Hepatocyte (in vitro differentiated cells): ENCODE measurements at regions not wholly inside any gene's neighbourhood (a gene's known extent, or its start where the extent isn't known, plus 50 kb on each side); places are given as distances from the start of the nearest gene placed in this dataset.
A peak's percentile ranks its signal among the peaks of the same experiment; 100 is the strongest.

Experiments used
- DNase-seq: peaks from one replicate; pipeline ENCODE4 v3.0.0-alpha.2; 2016; ENCODE audit warnings: low spot score
- H2AFZ ChIP-seq: fragments of 200-600 bp; sonication (generic); 2 replicates; pipeline ENCODE4 v1.6.0; 2016; ENCODE audit warnings: antibody characterized with exemption, mild to moderate bottlenecking
- H3K27ac ChIP-seq: fragments of 200-600 bp; sonication (generic); 2 replicates; pipeline ENCODE4 v1.5.1; 2016; ENCODE audit warnings: mild to moderate bottlenecking
- H3K27me3 ChIP-seq: fragments of 200-600 bp; sonication (generic); 2 replicates; pipeline ENCODE4 v1.6.1; 2016
- H3K36me3 ChIP-seq: fragments of 200-600 bp; sonication (generic); replicated peaks from 2 replicates; pipeline ENCODE4 v1.5.1; 2016; ENCODE audit warnings: low read depth; ENCODE audit not compliant: insufficient read depth
- H3K4me1 ChIP-seq: fragments of 200-600 bp; sonication (generic); 2 replicates; pipeline ENCODE4 v1.5.1; 2016; ENCODE audit warnings: mild to moderate bottlenecking, moderate library complexity; ENCODE audit not compliant: insufficient read depth
- H3K4me2 ChIP-seq: fragments of 200-600 bp; sonication (generic); 2 replicates; pipeline ENCODE4 v1.6.0; 2016
- H3K4me3 ChIP-seq: fragments of 200-600 bp; sonication (generic); 2 replicates; pipeline ENCODE4 v1.5.1; 2016; ENCODE audit warnings: mild to moderate bottlenecking
- H3K79me2 ChIP-seq: fragments of 200-600 bp; sonication (generic); 2 replicates; pipeline ENCODE4 v1.6.0; 2017; ENCODE audit warnings: mild to moderate bottlenecking
- H3K9me2 ChIP-seq: fragments of 200-600 bp; sonication (generic); replicated peaks from 2 replicates; pipeline ENCODE4 v1.6.0; 2017; ENCODE audit warnings: mild to moderate bottlenecking; ENCODE audit not compliant: insufficient read depth
- H3K9me3 ChIP-seq: fragments of 200-600 bp; sonication (generic); 2 replicates; pipeline ENCODE4 v1.5.1; 2016; ENCODE audit warnings: low read depth, mild to moderate bottlenecking
- H4K20me1 ChIP-seq: fragments of 200-600 bp; sonication (generic); 2 replicates; pipeline ENCODE4 v1.6.0; 2016; ENCODE audit warnings: mild to moderate bottlenecking; ENCODE audit not compliant: insufficient read depth, poor library complexity, severe bottlenecking
- EZH2 ChIP-seq: fragments of 200-600 bp; sonication (generic); IDR thresholded peaks from 2 replicates; pipeline ENCODE4 v1.6.1; 2016; ENCODE audit warnings: antibody characterized with exemption, mild to moderate bottlenecking, borderline replicate concordance
- EZH2phosphoT487 ChIP-seq: fragments of 200-600 bp; sonication (generic); IDR thresholded peaks from one replicate; pipeline ENCODE4 v1.6.1; 2018; ENCODE audit warnings: antibody characterized with exemption, mild to moderate bottlenecking, low read depth, moderate library complexity; ENCODE audit not compliant: unreplicated experiment, severe bottlenecking
- WGBS: methylation state at CpG from one replicate; pipeline ENCODE4 v1.1.6; 2016; ENCODE audit warnings: low lambda C conversion rate; ENCODE audit errors: missing lambda C conversion rate; 5-methylcytosine and 5-hydroxymethylcytosine counted together
- TF ChIP-seq, protein P1 (sequence below): fragments of 200-600 bp; sonication (generic); IDR thresholded peaks from 2 replicates; pipeline ENCODE4 v1.5.1; 2016; ENCODE audit warnings: antibody characterized with exemption, mild to moderate bottlenecking; ENCODE audit not compliant: poor library complexity

GRCh38 chr5:155959082-155959481 lies 367.9 kb upstream of the SGCD start:
- H3K9me2 ChIP-seq = no peaks in the 10 kb centered on the region
- H3K27me3 ChIP-seq = no peaks in the 10 kb centered on the region
- H2AFZ ChIP-seq = no peak overlapping the region
- no peak overlapping the region for H3K4me2 ChIP-seq
- WGBS = 84% methylated on average over 2 of the region's 2 CpGs
- H3K4me3 ChIP-seq = no peak overlapping the region
- no peaks in the 10 kb centered on the region for H3K9me3 ChIP-seq
- DNase-seq = no peak
- H3K36me3 ChIP-seq = no peaks in the 10 kb centered on the region
- H3K79me2 ChIP-seq = no peaks in the 10 kb centered on the region
- no peak overlapping the region for H3K27ac ChIP-seq
- no peak for TF ChIP-seq EZH2
- no peak for TF ChIP-seq EZH2phosphoT487
- TF ChIP-seq, protein P1, sequence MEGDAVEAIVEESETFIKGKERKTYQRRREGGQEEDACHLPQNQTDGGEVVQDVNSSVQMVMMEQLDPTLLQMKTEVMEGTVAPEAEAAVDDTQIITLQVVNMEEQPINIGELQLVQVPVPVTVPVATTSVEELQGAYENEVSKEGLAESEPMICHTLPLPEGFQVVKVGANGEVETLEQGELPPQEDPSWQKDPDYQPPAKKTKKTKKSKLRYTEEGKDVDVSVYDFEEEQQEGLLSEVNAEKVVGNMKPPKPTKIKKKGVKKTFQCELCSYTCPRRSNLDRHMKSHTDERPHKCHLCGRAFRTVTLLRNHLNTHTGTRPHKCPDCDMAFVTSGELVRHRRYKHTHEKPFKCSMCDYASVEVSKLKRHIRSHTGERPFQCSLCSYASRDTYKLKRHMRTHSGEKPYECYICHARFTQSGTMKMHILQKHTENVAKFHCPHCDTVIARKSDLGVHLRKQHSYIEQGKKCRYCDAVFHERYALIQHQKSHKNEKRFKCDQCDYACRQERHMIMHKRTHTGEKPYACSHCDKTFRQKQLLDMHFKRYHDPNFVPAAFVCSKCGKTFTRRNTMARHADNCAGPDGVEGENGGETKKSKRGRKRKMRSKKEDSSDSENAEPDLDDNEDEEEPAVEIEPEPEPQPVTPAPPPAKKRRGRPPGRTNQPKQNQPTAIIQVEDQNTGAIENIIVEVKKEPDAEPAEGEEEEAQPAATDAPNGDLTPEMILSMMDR = no peak
- no peaks in the 10 kb centered on the region for H4K20me1 ChIP-seq
- H3K4me1 ChIP-seq = no peaks in the 10 kb centered on the region

GRCh38 chr5:155960177-155960576 lies 366.8 kb upstream of the SGCD start:
- H3K9me2 ChIP-seq = no peaks in the 10 kb centered on the region
- no peak overlapping the region for H3K4me2 ChIP-seq
- H3K27me3 ChIP-seq = no peaks in the 10 kb centered on the region
- H3K79me2 ChIP-seq = no peaks in the 10 kb centered on the region
- H3K36me3 ChIP-seq = no peaks in the 10 kb centered on the region
- H3K9me3 ChIP-seq = no peaks in the 10 kb centered on the region
- DNase-seq = no peak
- H4K20me1 ChIP-seq = no peaks in the 10 kb centered on the region
- H2AFZ ChIP-seq = no peak overlapping the region
- no peak overlapping the region for H3K27ac ChIP-seq
- WGBS = 97% methylated on average over 3 of the region's 3 CpGs
- H3K4me3 ChIP-seq = no peak overlapping the region
- H3K4me1 ChIP-seq = no peaks in the 10 kb centered on the region
- TF ChIP-seq EZH2 (no peak), EZH2phosphoT487 (no peak)
- TF ChIP-seq, protein P1 = no peak

DNA sequence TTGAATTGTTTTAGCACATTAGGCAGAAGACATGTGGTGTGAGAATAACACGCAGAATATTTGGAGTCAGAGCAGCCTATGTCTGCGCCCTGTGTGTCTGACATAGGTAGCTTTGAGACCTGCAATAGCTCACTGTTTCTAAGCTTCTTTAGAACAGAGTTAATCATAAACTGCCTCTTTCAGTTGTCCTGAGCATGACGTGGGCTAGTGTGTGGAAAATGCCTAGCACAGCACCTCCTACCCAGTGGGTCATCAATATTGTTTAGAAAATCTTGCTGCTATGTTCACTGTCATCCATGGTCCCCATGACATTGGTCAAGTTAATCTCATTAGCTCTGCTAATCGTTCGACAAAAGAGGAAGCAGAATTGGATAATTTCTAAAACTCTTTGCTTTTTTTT lies 357.4 kb upstream of the SGCD start:
- TF ChIP-seq EZH2phosphoT487 (no peak), EZH2 (no peak)
- TF ChIP-seq, protein P1 = no peak
- Histone ChIP-seq H3K36me3 (no peaks in the 10 kb centered on the region), H3K9me3 (no peaks in the 10 kb centered on the region), H4K20me1 (no peaks in the 10 kb centered on the region), H3K9me2 (no peaks in the 10 kb centered on the region), H3K4me1 (peaks cover 5% of the 10 kb centered on the region), H2AFZ (no peak overlapping the region), H3K4me3 (no peak overlapping the region), H3K27me3 (no peaks in the 10 kb centered on the region), H3K79me2 (no peaks in the 10 kb centered on the region), H3K27ac (no peak overlapping the region), H3K4me2 (no peak overlapping the region)
- peak; percentile 20 for DNase-seq
- 74% methylated on average over 5 of the region's 5 CpGs for WGBS

- no peak for TF ChIP-seq EZH2phosphoT487
- TF ChIP-seq, protein P1 = no peak
- Histone ChIP-seq H3K4me2 (no peak overlapping the region), H3K79me2 (no peaks in the 10 kb centered on the region), H3K9me3 (no peaks in the 10 kb centered on the region), H2AFZ (no peak overlapping the region), H3K4me3 (no peak overlapping the region), H4K20me1 (no peaks in the 10 kb centered on the region), H3K27me3 (no peaks in the 10 kb centered on the region), H3K4me1 (no peaks in the 10 kb centered on the region), H3K9me2 (no peaks in the 10 kb centered on the region), H3K36me3 (no peaks in the 10 kb centered on the region), H3K27ac (no peak overlapping the region)
- no peak for DNase-seq
- WGBS = 96% methylated on average over 2 of the region's 2 CpGs
Observed at GRCh38 chr5:155974369-155974768, 352.6 kb upstream of the SGCD start.
